ENCODE measurements at regions not wholly inside any gene's neighbourhood (a gene's known extent, or its start where the extent isn't known, plus 50 kb on each side); places are given as distances from the start of the nearest gene placed in this dataset.

- TF ChIP-seq ZNF274 (IDR thresholded peaks at IDR 0.05; ENCODE audit: low read depth, low read length) (no peak), SUZ12 (IDR thresholded peaks at IDR 0.05; ENCODE audit: extremely low read depth, insufficient read depth, insufficient read length) (no peak)
Observed at GRCh38 chr14:49527221-49527620, 59.0 kb downstream of the RPS29 start.
